SU-DHL-6 (cell line): ENCODE measurements at regions not wholly inside any gene's neighbourhood (a gene's known extent, or its start where the extent isn't known, plus 50 kb on each side); places are given as distances from the start of the nearest gene placed in this dataset.

Experiments
- H2AFZ ChIP-seq: fragments of 200-600 bp; sonication (generic); 2 replicates; pipeline ENCODE4 v1.6.1; 2014; ENCODE audit warnings: low read depth, mild to moderate bottlenecking, moderate library complexity, mixed read lengths, antibody characterized with exemption, low read length; ENCODE audit not compliant: severe bottlenecking
- H3F3A ChIP-seq: fragments of 200-600 bp; shearing (Covaris generic); 2 replicates; pipeline ENCODE4 v1.6.0; 2016; ENCODE audit warnings: antibody characterized with exemption, mild to moderate bottlenecking; ENCODE audit not compliant: insufficient read depth
- H3K27ac ChIP-seq: fragments of 200-600 bp; sonication (generic); 2 replicates; pipeline ENCODE4 v1.5.1; 2016; ENCODE audit warnings: low read depth, mild to moderate bottlenecking, low read length, moderate library complexity, mixed read lengths
- H3K27me3 ChIP-seq: fragments of 200-600 bp; sonication (generic), shearing (Covaris generic); 2 replicates; pipeline ENCODE4 v1.6.0; 2014; ENCODE audit warnings: mild to moderate bottlenecking, low read length
- H3K36me3 ChIP-seq: fragments of 200-600 bp; sonication (generic); 2 replicates; pipeline ENCODE4 v1.6.1; 2014; ENCODE audit warnings: mild to moderate bottlenecking, low read length, mixed read lengths
- H3K4me2 ChIP-seq: fragments of 300-600, 200-600 bp; shearing (Covaris generic), sonication (generic); 2 replicates; pipeline ENCODE4 v1.6.0; 2014; ENCODE audit warnings: low read length, low read depth, mild to moderate bottlenecking; ENCODE audit not compliant: poor library complexity, severe bottlenecking
- H3K4me3 ChIP-seq: fragments of 200-600 bp; sonication (generic); 2 replicates; pipeline ENCODE4 v1.5.1; 2014; ENCODE audit warnings: antibody characterized with exemption, low read length, mild to moderate bottlenecking, mixed read lengths; ENCODE audit not compliant: insufficient read depth, poor library complexity, severe bottlenecking
- H3K79me2 ChIP-seq: fragments of 200-600 bp; sonication (generic); 2 replicates; pipeline ENCODE4 v1.6.1; 2014; ENCODE audit warnings: mild to moderate bottlenecking, low read length, moderate library complexity; ENCODE audit not compliant: insufficient read depth
- H3K9ac ChIP-seq: fragments of 200-600 bp; sonication (generic); 2 replicates; pipeline ENCODE4 v1.7.0; 2014; ENCODE audit warnings: mild to moderate bottlenecking, low read length
- H3K9me2 ChIP-seq: fragments of 200-600 bp; sonication (generic); replicated peaks from 2 replicates; pipeline ENCODE4 v1.6.1; 2014; ENCODE audit warnings: low read length; ENCODE audit not compliant: insufficient read depth
- H3K9me3 ChIP-seq: fragments of 200-600 bp; sonication (generic); 2 replicates; pipeline ENCODE4 v1.6.1; 2014; ENCODE audit warnings: low read length, mixed read lengths; ENCODE audit not compliant: insufficient read depth
- H4K20me1 ChIP-seq: fragments of 200-600 bp; sonication (generic); 2 replicates; pipeline ENCODE4 v1.6.1; 2014; ENCODE audit warnings: low read depth, mild to moderate bottlenecking, antibody characterized with exemption, low read length, moderate library complexity, mixed read lengths
- EZH2phosphoT487 ChIP-seq: fragments of 200-600 bp; sonication (generic), shearing (Covaris generic); conservative IDR thresholded peaks from 2 replicates; pipeline ENCODE4 v1.6.1; 2018; ENCODE audit warnings: mild to moderate bottlenecking, antibody characterized with exemption, low read length, moderate library complexity, mixed read lengths
- TF ChIP-seq, protein P1 (sequence below): fragments of 200-600 bp; sonication (generic); IDR thresholded peaks from one replicate; pipeline ENCODE4 v1.5.1; 2017; ENCODE audit warnings: antibody characterized with exemption, mild to moderate bottlenecking, low read length, moderate library complexity; ENCODE audit not compliant: insufficient read depth, poor library complexity, severe bottlenecking

DNA sequence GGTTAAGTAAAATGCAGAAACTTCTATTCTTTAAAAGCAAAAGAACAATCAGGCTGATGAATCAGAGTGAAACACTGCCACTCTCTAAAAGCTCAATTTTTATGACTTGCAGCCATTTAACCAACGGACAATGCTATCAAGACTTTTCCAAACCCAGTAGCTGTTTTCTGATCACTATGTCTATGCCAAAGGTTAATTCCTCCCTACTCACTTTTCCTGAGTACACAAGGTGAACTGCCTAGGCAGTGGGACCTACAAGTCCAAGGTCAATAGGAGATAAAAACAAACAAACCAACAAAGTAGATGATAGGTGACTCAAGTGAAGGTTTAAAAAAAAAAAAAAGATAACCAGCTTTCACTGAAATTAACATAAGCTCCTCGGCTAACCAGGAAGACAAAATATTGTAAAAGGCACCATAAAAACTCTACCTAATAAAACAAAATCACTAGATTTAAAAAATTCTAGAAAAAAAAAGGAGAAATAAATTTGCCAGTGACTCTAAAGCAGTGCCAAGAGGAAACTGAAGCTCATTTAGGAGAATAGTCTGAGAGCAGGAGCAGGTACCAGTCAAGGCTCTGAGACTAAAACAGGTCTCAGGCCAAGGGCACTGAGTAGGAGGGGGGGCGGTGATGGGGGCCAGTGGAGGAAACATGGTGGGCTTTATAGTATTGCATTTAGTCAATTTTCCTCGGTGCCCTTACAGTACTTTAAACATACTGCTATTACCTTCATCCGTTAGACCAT is 134.1 kb upstream of the DLGAP1 start:
- no peaks in the 10 kb centered on the region for H3K36me3 ChIP-seq
- TF ChIP-seq EZH2phosphoT487 = no peak
- TF ChIP-seq, protein P1, sequence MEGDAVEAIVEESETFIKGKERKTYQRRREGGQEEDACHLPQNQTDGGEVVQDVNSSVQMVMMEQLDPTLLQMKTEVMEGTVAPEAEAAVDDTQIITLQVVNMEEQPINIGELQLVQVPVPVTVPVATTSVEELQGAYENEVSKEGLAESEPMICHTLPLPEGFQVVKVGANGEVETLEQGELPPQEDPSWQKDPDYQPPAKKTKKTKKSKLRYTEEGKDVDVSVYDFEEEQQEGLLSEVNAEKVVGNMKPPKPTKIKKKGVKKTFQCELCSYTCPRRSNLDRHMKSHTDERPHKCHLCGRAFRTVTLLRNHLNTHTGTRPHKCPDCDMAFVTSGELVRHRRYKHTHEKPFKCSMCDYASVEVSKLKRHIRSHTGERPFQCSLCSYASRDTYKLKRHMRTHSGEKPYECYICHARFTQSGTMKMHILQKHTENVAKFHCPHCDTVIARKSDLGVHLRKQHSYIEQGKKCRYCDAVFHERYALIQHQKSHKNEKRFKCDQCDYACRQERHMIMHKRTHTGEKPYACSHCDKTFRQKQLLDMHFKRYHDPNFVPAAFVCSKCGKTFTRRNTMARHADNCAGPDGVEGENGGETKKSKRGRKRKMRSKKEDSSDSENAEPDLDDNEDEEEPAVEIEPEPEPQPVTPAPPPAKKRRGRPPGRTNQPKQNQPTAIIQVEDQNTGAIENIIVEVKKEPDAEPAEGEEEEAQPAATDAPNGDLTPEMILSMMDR = no peak
- H4K20me1 ChIP-seq = no peaks in the 10 kb centered on the region
- H3F3A ChIP-seq = no peaks in the 10 kb centered on the region
- no peak overlapping the region for H3K4me3 ChIP-seq
- no peak overlapping the region for H3K27ac ChIP-seq
- no peak overlapping the region for H3K4me2 ChIP-seq
- no peak overlapping the region for H2AFZ ChIP-seq
- H3K79me2 ChIP-seq = no peaks in the 10 kb centered on the region
- no peak overlapping the region for H3K9ac ChIP-seq
- no peaks in the 10 kb centered on the region for H3K9me2 ChIP-seq
- H3K27me3 ChIP-seq = no peaks in the 10 kb centered on the region
- H3K9me3 ChIP-seq = no peaks in the 10 kb centered on the region

GRCh38 chr18:4587204-4587603 is 132.1 kb upstream of the DLGAP1 start:
- no peak overlapping the region for H2AFZ ChIP-seq
- no peak overlapping the region for H3K9ac ChIP-seq
- no peak for TF ChIP-seq EZH2phosphoT487
- TF ChIP-seq, protein P1 = no peak
- no peak overlapping the region for H3K4me2 ChIP-seq
- no peaks in the 10 kb centered on the region for H3K36me3 ChIP-seq
- no peaks in the 10 kb centered on the region for H3K9me3 ChIP-seq
- no peaks in the 10 kb centered on the region for H3K9me2 ChIP-seq
- H3K27me3 ChIP-seq = no peaks in the 10 kb centered on the region
- no peak overlapping the region for H3K27ac ChIP-seq
- H3K79me2 ChIP-seq = no peaks in the 10 kb centered on the region
- no peak overlapping the region for H3K4me3 ChIP-seq
- H4K20me1 ChIP-seq = no peaks in the 10 kb centered on the region
- H3F3A ChIP-seq = no peaks in the 10 kb centered on the region

DNA sequence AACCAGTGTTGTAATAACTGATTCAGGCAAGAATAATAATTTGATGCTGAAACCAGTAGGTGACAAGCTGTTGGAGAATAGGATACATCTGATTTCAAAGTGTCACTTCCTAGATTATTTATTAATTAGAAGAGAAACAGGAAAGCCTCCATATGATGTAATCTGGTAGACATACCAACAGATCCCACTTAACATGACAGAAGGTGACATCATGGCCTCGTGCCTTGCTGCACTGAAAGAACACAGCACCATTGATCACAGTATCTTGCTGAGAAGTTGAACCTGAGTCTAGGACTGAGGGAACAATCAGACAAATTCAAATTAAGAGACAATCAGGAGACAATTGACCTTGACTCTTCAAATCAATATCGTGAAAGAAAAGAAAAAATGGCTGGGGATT is 131.6 kb upstream of the DLGAP1 start:
- Histone ChIP-seq H3K79me2 (no peaks in the 10 kb centered on the region), H3K27ac (no peak overlapping the region), H2AFZ (no peak overlapping the region), H3K9me2 (no peaks in the 10 kb centered on the region), H3K27me3 (no peaks in the 10 kb centered on the region), H3F3A (no peaks in the 10 kb centered on the region), H3K4me3 (no peak overlapping the region), H3K9ac (no peak overlapping the region), H3K4me2 (no peak overlapping the region), H3K9me3 (no peaks in the 10 kb centered on the region), H4K20me1 (no peaks in the 10 kb centered on the region), H3K36me3 (no peaks in the 10 kb centered on the region)
- TF ChIP-seq, protein P1 = no peak
- no peak for TF ChIP-seq EZH2phosphoT487
